Activated CD8-positive, alpha-beta T cell treated with anti-CD3 and anti-CD28 coated beads for 36 hours (primary cell): ENCODE measurements at regions not wholly inside any gene's neighbourhood (a gene's known extent, or its start where the extent isn't known, plus 50 kb on each side); places are given as distances from the start of the nearest gene placed in this dataset.

Experiments
- ATAC-seq: fragments of 200-7000 bp; cut with Tn5 transposase; one replicate; pipeline ENCODE4 v1.10.0; 2021; ENCODE audit warnings: mild to moderate bottlenecking, moderate library complexity
- CTCF ChIA-PET: fragments of 350-600 bp; sonication (Branson Sonifier 250); formaldehyde crosslinking; loops from one replicate; lab custom pipeline; 2021; ENCODE audit warnings: antibody characterized with exemption; lab: Charles Lee
- POLR2A ChIA-PET: fragments of 350-600 bp; sonication (Branson Sonifier 250); formaldehyde crosslinking; loops from one replicate; lab custom pipeline; 2021; ENCODE audit warnings: antibody characterized with exemption; lab: Charles Lee
- DNase-seq: peaks from one replicate; pipeline ENCODE4 v3.0.0-alpha.2; 2020
- H3K27ac Mint-ChIP-seq: one replicate; pipeline ENCODE4 v1.8.0; 2021; ENCODE audit warnings: mild to moderate bottlenecking, mixed read lengths
- H3K27me3 Mint-ChIP-seq: one replicate; pipeline ENCODE4 v1.8.0; 2021; ENCODE audit warnings: mixed read lengths
- H3K36me3 Mint-ChIP-seq: one replicate; pipeline ENCODE4 v1.8.0; 2021; ENCODE audit warnings: low read depth, mixed read lengths
- H3K4me1 Mint-ChIP-seq: one replicate; pipeline ENCODE4 v1.8.0; 2021; ENCODE audit warnings: low read depth, mixed read lengths
- H3K4me3 Mint-ChIP-seq: one replicate; pipeline ENCODE4 v1.8.0; 2021; ENCODE audit warnings: mild to moderate bottlenecking, moderate library complexity, mixed read lengths
- H3K9me3 Mint-ChIP-seq: one replicate; pipeline ENCODE4 v1.8.0; 2021; ENCODE audit warnings: mixed read lengths
- CTCF ChIP-seq: fragments of 200-600 bp; IDR thresholded peaks from one replicate; pipeline ENCODE4 v1.8.0; 2022; ENCODE audit warnings: antibody characterized with exemption, mild to moderate bottlenecking
- intact Hi-C: fragments of 100-400 bp; cut with micrococcal nuclease; formaldehyde crosslinking; loops from one replicate; pipeline ENCODE4 v1.10.0; 2022

DNA sequence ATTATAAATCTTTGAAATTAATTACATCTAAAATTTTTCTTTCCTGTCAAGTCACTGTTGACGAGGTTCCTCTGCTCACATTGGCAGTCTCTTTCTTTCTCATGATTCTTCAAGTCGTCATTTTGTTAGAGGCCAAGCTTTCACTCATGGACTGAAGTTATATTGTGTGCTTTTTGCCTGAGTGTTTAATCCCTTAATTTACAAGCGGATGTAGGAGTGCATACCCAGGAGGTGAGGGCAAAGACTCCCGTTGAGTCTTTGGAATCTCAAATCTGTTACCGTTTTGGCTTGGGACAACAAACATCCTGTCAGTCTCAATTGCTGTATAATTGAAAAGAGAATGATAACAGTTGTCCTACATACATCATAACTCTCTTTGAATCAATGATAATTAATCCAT, 345.0 kb downstream of the TRIML1 start:
- TF ChIP-seq CTCF, result no peak
- Mint-ChIP-seq H3K4me1 (no peaks in the 10 kb centered on the region), H3K27me3 (no peaks in the 10 kb centered on the region)

GRCh38 chr4:188485906-188486305, 346.7 kb downstream of the TRIML1 start:
- Mint-ChIP-seq H3K4me3 (no peak overlapping the region), H3K9me3 (peaks cover 21% of the 10 kb centered on the region), H3K27ac (no peak overlapping the region), H3K27me3 (no peaks in the 10 kb centered on the region), H3K4me1 (no peaks in the 10 kb centered on the region), H3K36me3 (no peaks in the 10 kb centered on the region)
- no peak for ATAC-seq
- no peak for TF ChIP-seq CTCF
- POLR2A ChIA-PET, result no interaction called here
- intact Hi-C loops, result no loop called here
- CTCF ChIA-PET, result no interaction called here
- no peak for DNase-seq

More for the DNA sequence above, 345.0 kb downstream of the TRIML1 start:
- ChIA-PET CTCF (no interaction called here), POLR2A (no interaction called here)
- H3K9me3 Mint-ChIP-seq, result peaks cover 23% of the 10 kb centered on the region
- H3K27ac Mint-ChIP-seq, result no peak overlapping the region
- intact Hi-C loops, result no loop called here
- DNase-seq (no peak), ATAC-seq (no peak)
- no peak overlapping the region for H3K4me3 Mint-ChIP-seq
- no peaks in the 10 kb centered on the region for H3K36me3 Mint-ChIP-seq

- Mint-ChIP-seq H3K27me3 (no peaks in the 10 kb centered on the region), H3K27ac (no peak overlapping the region), H3K36me3 (no peaks in the 10 kb centered on the region), H3K9me3 (peaks cover 22% of the 10 kb centered on the region), H3K4me3 (no peak overlapping the region), H3K4me1 (no peaks in the 10 kb centered on the region)
- ChIA-PET CTCF (no interaction called here), POLR2A (no interaction called here)
- DNase-seq (no peak), ATAC-seq (no peak)
- TF ChIP-seq CTCF, result no peak
- intact Hi-C loops, result no loop called here
Measured at GRCh38 chr4:188492886-188493285, 353.6 kb downstream of the TRIML1 start.

DNA sequence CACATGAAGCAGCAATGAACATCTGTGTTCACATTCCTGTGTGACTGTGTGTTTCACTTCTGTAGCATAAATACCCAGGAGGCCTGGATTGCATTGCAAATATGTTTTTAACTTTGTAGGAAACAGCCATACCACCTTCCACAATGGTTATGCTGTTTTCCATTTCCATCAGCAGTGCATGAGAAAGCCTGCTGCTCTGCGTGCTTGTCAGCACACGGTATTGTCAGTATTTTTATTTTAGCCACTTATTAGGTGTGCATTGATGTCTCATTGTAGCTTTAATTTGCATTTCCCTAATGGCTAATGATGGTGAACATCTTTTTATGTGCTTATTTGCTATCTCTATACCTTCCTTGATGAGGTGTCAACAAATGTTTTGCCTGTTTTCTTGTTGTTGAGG, 355.9 kb downstream of the TRIML1 start:
- Mint-ChIP-seq H3K27ac (no peak overlapping the region), H3K36me3 (no peaks in the 10 kb centered on the region), H3K4me3 (no peak overlapping the region), H3K4me1 (no peaks in the 10 kb centered on the region), H3K9me3 (peaks cover 21% of the 10 kb centered on the region), H3K27me3 (no peaks in the 10 kb centered on the region)
- intact Hi-C loops, result no loop called here
- no peak for TF ChIP-seq CTCF
- ChIA-PET POLR2A (no interaction called here), CTCF (no interaction called here)
- no peak for DNase-seq
- ATAC-seq, result no peak

GRCh38 chr4:188511431-188511830, 372.2 kb downstream of the TRIML1 start:
- intact Hi-C loops, result no loop called here
- ChIA-PET POLR2A (no interaction called here), CTCF (no interaction called here)
- no peak for TF ChIP-seq CTCF
- no peak for ATAC-seq
- Mint-ChIP-seq H3K27me3 (no peaks in the 10 kb centered on the region), H3K4me1 (no peaks in the 10 kb centered on the region), H3K27ac (no peak overlapping the region), H3K36me3 (no peaks in the 10 kb centered on the region), H3K4me3 (no peak overlapping the region), H3K9me3 (peaks cover 24% of the 10 kb centered on the region)
- no peak for DNase-seq
